ENCODE measurements at regions not wholly inside any gene's neighbourhood (a gene's known extent, or its start where the extent isn't known, plus 50 kb on each side); places are given as distances from the start of the nearest gene placed in this dataset.
"Not testable (repeated sequence)": the region's sequence is repeated elsewhere in the genome, so short reads cannot be mapped to it uniquely, and the experiment has no call there.

DNA sequence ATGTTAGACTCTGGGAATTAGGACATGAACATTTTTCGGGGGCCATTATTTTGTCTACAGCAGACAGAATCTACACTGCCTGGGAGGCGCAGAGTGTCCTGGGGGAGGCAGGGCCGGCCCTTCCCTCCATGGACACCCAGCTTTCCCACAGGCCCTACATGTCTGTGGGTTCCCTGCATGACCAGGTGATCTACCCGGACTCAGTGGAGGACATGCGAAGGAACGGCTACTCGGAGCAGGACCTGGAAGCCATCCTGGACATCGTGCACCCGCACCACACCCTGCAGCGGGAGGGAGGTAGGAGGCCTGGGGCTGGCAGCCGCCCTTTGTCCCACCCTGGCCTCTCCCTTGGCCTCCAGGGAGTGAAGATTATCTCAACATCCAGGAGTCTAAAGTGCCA lies 205.1 kb downstream of the CCT8L2 start:
- TF ChIP-seq, protein P1, sequence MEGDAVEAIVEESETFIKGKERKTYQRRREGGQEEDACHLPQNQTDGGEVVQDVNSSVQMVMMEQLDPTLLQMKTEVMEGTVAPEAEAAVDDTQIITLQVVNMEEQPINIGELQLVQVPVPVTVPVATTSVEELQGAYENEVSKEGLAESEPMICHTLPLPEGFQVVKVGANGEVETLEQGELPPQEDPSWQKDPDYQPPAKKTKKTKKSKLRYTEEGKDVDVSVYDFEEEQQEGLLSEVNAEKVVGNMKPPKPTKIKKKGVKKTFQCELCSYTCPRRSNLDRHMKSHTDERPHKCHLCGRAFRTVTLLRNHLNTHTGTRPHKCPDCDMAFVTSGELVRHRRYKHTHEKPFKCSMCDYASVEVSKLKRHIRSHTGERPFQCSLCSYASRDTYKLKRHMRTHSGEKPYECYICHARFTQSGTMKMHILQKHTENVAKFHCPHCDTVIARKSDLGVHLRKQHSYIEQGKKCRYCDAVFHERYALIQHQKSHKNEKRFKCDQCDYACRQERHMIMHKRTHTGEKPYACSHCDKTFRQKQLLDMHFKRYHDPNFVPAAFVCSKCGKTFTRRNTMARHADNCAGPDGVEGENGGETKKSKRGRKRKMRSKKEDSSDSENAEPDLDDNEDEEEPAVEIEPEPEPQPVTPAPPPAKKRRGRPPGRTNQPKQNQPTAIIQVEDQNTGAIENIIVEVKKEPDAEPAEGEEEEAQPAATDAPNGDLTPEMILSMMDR (IDR thresholded peaks at IDR 0.05), result not testable (repeated sequence)
- TF ChIP-seq EZH2 (IDR thresholded peaks at IDR 0.05), result not testable (repeated sequence)
